Hepatocyte (in vitro differentiated cells): ENCODE measurements at regions not wholly inside any gene's neighbourhood (a gene's known extent, or its start where the extent isn't known, plus 50 kb on each side); places are given as distances from the start of the nearest gene placed in this dataset.

Experiments
- DNase-seq: peaks from one replicate; pipeline ENCODE4 v3.0.0-alpha.2; 2016; ENCODE audit warnings: low spot score
- H2AFZ ChIP-seq: fragments of 200-600 bp; sonication (generic); 2 replicates; pipeline ENCODE4 v1.6.0; 2016; ENCODE audit warnings: antibody characterized with exemption, mild to moderate bottlenecking
- H3K27ac ChIP-seq: fragments of 200-600 bp; sonication (generic); 2 replicates; pipeline ENCODE4 v1.5.1; 2016; ENCODE audit warnings: mild to moderate bottlenecking
- H3K27me3 ChIP-seq: fragments of 200-600 bp; sonication (generic); 2 replicates; pipeline ENCODE4 v1.6.1; 2016
- H3K36me3 ChIP-seq: fragments of 200-600 bp; sonication (generic); replicated peaks from 2 replicates; pipeline ENCODE4 v1.5.1; 2016; ENCODE audit warnings: low read depth; ENCODE audit not compliant: insufficient read depth
- H3K4me1 ChIP-seq: fragments of 200-600 bp; sonication (generic); 2 replicates; pipeline ENCODE4 v1.5.1; 2016; ENCODE audit warnings: mild to moderate bottlenecking, moderate library complexity; ENCODE audit not compliant: insufficient read depth
- H3K4me2 ChIP-seq: fragments of 200-600 bp; sonication (generic); 2 replicates; pipeline ENCODE4 v1.6.0; 2016
- H3K4me3 ChIP-seq: fragments of 200-600 bp; sonication (generic); 2 replicates; pipeline ENCODE4 v1.5.1; 2016; ENCODE audit warnings: mild to moderate bottlenecking
- H3K79me2 ChIP-seq: fragments of 200-600 bp; sonication (generic); 2 replicates; pipeline ENCODE4 v1.6.0; 2017; ENCODE audit warnings: mild to moderate bottlenecking
- H3K9me2 ChIP-seq: fragments of 200-600 bp; sonication (generic); replicated peaks from 2 replicates; pipeline ENCODE4 v1.6.0; 2017; ENCODE audit warnings: mild to moderate bottlenecking; ENCODE audit not compliant: insufficient read depth
- H3K9me3 ChIP-seq: fragments of 200-600 bp; sonication (generic); 2 replicates; pipeline ENCODE4 v1.5.1; 2016; ENCODE audit warnings: low read depth, mild to moderate bottlenecking
- H4K20me1 ChIP-seq: fragments of 200-600 bp; sonication (generic); 2 replicates; pipeline ENCODE4 v1.6.0; 2016; ENCODE audit warnings: mild to moderate bottlenecking; ENCODE audit not compliant: insufficient read depth, poor library complexity, severe bottlenecking
- EZH2 ChIP-seq: fragments of 200-600 bp; sonication (generic); IDR thresholded peaks from 2 replicates; pipeline ENCODE4 v1.6.1; 2016; ENCODE audit warnings: antibody characterized with exemption, mild to moderate bottlenecking, borderline replicate concordance
- EZH2phosphoT487 ChIP-seq: fragments of 200-600 bp; sonication (generic); IDR thresholded peaks from one replicate; pipeline ENCODE4 v1.6.1; 2018; ENCODE audit warnings: antibody characterized with exemption, mild to moderate bottlenecking, low read depth, moderate library complexity; ENCODE audit not compliant: unreplicated experiment, severe bottlenecking
- WGBS: methylation state at CpG from one replicate; pipeline ENCODE4 v1.1.6; 2016; ENCODE audit warnings: low lambda C conversion rate; ENCODE audit errors: missing lambda C conversion rate; 5-methylcytosine and 5-hydroxymethylcytosine counted together
- TF ChIP-seq, protein P1 (sequence below): fragments of 200-600 bp; sonication (generic); IDR thresholded peaks from 2 replicates; pipeline ENCODE4 v1.5.1; 2016; ENCODE audit warnings: antibody characterized with exemption, mild to moderate bottlenecking; ENCODE audit not compliant: poor library complexity

DNA sequence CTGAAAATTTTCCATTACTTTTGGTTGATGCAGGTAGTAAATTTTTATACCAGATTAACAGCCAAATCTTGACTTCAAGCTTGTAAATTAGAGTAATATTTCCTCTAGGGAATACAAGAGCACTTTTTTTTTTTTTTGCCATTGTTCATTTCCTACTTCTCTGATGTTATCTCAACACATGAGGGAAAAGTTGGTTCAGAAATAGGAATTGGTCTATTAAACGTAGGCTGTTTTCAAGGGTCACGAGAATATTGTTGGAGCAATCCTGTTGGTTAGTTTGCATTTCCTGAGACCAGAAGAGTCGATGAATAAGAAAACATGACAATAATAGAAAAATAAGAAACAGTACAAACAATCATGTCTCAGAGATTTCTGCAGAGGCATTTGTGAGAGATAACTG, 453.9 kb upstream of the CCDC179 start:
- TF ChIP-seq, protein P1, sequence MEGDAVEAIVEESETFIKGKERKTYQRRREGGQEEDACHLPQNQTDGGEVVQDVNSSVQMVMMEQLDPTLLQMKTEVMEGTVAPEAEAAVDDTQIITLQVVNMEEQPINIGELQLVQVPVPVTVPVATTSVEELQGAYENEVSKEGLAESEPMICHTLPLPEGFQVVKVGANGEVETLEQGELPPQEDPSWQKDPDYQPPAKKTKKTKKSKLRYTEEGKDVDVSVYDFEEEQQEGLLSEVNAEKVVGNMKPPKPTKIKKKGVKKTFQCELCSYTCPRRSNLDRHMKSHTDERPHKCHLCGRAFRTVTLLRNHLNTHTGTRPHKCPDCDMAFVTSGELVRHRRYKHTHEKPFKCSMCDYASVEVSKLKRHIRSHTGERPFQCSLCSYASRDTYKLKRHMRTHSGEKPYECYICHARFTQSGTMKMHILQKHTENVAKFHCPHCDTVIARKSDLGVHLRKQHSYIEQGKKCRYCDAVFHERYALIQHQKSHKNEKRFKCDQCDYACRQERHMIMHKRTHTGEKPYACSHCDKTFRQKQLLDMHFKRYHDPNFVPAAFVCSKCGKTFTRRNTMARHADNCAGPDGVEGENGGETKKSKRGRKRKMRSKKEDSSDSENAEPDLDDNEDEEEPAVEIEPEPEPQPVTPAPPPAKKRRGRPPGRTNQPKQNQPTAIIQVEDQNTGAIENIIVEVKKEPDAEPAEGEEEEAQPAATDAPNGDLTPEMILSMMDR = no peak
- TF ChIP-seq EZH2 = no peak
- TF ChIP-seq EZH2phosphoT487 = no peak
- Histone ChIP-seq H3K27ac (no peak overlapping the region), H3K9me2 (no peaks in the 10 kb centered on the region), H2AFZ (no peak overlapping the region), H4K20me1 (no peaks in the 10 kb centered on the region), H3K36me3 (no peaks in the 10 kb centered on the region), H3K79me2 (no peaks in the 10 kb centered on the region), H3K27me3 (no peaks in the 10 kb centered on the region), H3K4me2 (no peak overlapping the region), H3K4me1 (no peaks in the 10 kb centered on the region), H3K9me3 (no peaks in the 10 kb centered on the region), H3K4me3 (no peak overlapping the region)
- 95% methylated on average over 3 of the region's 3 CpGs for WGBS
- DNase-seq = no peak

DNA sequence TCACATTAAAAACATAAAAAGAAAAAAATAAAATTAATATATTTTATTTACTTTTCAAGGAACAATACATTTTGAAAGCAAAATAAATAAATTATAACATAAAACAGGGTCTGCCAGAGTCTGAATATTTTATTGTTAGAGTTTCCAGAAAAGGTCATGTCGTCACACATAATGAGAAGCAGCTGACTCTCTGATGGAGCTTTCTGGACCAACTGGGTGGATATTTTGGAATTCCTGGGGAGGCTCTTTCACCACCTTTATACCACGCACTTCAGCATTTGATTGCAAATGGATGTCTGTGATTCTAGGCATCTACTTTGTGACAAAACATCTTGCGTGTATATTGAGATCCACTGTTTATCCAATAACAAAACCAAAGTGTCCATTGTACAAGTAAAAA, 455.0 kb upstream of the CCDC179 start:
- TF ChIP-seq, protein P1 = no peak
- TF ChIP-seq EZH2 (no peak), EZH2phosphoT487 (no peak)
- H3K4me1 ChIP-seq = no peaks in the 10 kb centered on the region
- no peaks in the 10 kb centered on the region for H3K36me3 ChIP-seq
- H3K27me3 ChIP-seq = no peaks in the 10 kb centered on the region
- no peaks in the 10 kb centered on the region for H3K9me2 ChIP-seq
- no peaks in the 10 kb centered on the region for H4K20me1 ChIP-seq
- 89% methylated on average over 3 of the region's 3 CpGs for WGBS
- no peak for DNase-seq
- H3K9me3 ChIP-seq = no peaks in the 10 kb centered on the region
- H2AFZ ChIP-seq = no peak overlapping the region
- H3K4me2 ChIP-seq = no peak overlapping the region
- H3K27ac ChIP-seq = no peak overlapping the region
- no peak overlapping the region for H3K4me3 ChIP-seq
- no peaks in the 10 kb centered on the region for H3K79me2 ChIP-seq

DNA sequence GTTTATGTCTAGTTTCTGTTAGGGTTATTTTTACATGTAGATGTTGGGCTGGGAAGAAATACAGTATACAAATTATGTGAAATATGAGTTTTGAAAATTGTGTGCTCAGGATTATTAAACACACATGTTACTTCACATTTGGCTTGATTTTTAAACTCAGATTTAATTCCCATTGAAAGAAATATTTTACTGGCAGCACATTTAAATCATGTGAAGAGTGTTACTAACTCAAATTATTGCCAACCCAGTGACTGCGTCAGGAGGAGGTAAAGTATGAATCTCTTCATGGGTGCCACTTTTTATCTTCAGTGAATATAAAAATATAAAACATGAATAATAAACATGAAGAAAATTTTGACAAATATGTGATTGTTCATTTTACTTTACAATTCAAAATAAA, 457.5 kb upstream of the CCDC179 start:
- DNase-seq = no peak
- no peaks in the 10 kb centered on the region for H3K9me3 ChIP-seq
- WGBS = 91% methylated on average over 1 of the region's 1 CpG
- H3K79me2 ChIP-seq = no peaks in the 10 kb centered on the region
- no peak for TF ChIP-seq EZH2phosphoT487
- H4K20me1 ChIP-seq = no peaks in the 10 kb centered on the region
- no peak overlapping the region for H3K27ac ChIP-seq
- H3K4me3 ChIP-seq = no peak overlapping the region
- no peaks in the 10 kb centered on the region for H3K27me3 ChIP-seq
- no peak overlapping the region for H2AFZ ChIP-seq
- no peaks in the 10 kb centered on the region for H3K36me3 ChIP-seq
- H3K4me2 ChIP-seq = no peak overlapping the region
- no peaks in the 10 kb centered on the region for H3K9me2 ChIP-seq
- no peaks in the 10 kb centered on the region for H3K4me1 ChIP-seq

DNA sequence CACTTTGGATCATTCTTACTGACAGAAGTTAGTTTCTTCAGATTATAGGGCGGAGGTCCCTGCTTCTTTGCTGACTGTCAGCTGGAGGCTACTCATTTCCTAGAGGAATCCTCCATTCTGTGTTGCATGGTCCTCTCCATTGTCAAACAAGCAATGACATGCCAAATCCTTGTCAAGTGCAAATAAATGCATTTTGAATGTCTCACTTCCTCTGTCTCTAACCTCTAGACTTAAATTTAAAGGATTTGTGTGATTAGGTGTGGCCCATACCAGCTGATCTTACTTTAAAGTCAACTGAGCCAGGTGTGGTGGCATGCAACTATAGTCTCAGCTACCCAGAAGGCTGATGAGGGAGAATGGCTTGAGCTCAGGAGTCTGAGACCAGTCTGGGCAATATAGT, 458.4 kb upstream of the CCDC179 start:
- no peaks in the 10 kb centered on the region for H3K79me2 ChIP-seq
- no peaks in the 10 kb centered on the region for H3K36me3 ChIP-seq
- H3K4me3 ChIP-seq = no peak overlapping the region
- H3K4me2 ChIP-seq = no peak overlapping the region
- no peak overlapping the region for H2AFZ ChIP-seq
- no peak overlapping the region for H3K27ac ChIP-seq
- no peaks in the 10 kb centered on the region for H3K9me2 ChIP-seq
- 78% methylated on average over 1 of the region's 1 CpG for WGBS
- no peaks in the 10 kb centered on the region for H3K9me3 ChIP-seq
- no peak for DNase-seq
- H3K4me1 ChIP-seq = no peaks in the 10 kb centered on the region
- no peaks in the 10 kb centered on the region for H3K27me3 ChIP-seq
- H4K20me1 ChIP-seq = no peaks in the 10 kb centered on the region
- TF ChIP-seq, protein P1 = no peak
- TF ChIP-seq EZH2 = no peak
- TF ChIP-seq EZH2phosphoT487 = no peak
